HG03442 (cell line): ENCODE measurements at regions not wholly inside any gene's neighbourhood (a gene's known extent, or its start where the extent isn't known, plus 50 kb on each side); places are given as distances from the start of the nearest gene placed in this dataset.

Experiments used
- ATAC-seq: cut with Tn5 transposase; IDR thresholded peaks from one replicate; pipeline ENCODE4 v1.9.1; 2021; ENCODE audit warnings: mild to moderate bottlenecking, moderate library complexity; ENCODE audit not compliant: unreplicated experiment

- ATAC-seq = no peak
Observed at GRCh38 chr20:10986586-10986985, 312.8 kb upstream of the JAG1 start.

DNA sequence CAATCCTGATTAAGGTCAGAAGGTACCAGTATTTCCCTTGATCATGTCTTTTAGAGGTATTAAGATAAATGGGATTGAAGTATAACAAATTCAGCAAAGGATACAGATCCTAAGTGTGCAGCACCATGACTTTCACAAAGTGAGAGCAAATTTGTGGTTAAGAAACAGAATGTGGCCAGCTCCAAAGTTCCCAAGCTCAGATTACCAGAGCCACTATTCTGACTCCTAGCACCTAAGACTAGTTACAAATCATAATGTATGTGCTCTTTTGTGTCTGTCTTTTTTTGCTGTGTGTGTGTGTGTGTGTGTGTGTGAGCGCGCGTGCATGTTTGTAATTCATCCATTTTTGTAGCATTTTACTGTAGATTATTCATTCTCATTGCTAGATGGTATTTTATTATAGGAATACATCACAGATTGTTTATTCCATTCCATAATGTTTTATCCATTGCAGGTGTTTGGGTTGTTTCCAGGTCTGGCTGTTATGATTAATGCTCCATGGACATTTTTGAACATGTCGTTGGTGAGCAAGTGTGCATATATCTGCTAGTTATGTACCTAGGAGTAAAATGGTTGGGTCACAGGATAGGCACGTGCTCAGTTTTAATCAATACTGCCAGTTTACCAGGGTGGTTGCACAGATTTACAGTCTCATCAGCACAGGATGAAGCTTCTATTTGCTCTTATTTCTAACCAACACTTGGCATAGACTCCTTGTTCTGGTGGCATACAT is 314.0 kb upstream of the JAG1 start:
- no peak for ATAC-seq

DNA sequence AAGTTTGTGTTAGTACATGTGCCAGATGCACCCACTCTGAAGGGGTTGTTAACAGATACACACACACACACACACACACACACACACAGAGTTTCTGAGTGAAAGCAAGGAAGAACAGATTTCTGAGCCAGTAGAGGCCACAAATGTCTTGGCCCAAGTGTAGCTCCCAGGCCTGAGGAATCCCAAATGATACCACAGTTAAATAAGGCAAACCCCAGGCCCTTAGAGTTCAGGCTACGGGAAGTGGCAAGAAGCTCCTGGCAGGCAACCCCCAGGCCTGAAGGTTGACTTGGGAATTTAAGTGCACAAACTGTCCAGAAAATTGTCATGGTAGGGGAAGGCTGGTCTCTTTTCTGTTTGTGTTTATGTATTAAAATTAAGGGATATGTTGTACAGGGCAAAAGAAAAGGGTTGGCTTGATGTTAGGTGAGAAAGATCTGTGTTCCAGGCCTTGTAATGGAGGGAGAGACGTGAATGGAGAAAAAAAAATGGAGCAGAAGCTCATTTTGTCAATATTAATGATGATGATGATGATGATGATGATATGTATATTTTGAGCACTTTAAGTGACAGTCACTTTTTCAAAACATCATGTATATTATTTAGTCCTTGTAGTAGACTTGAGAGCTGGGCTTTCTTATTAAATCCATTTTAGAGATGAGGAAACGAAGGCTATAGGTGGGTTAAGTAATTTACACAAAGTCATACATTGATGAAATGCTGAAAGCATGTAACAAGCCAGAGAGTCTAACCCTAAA is 317.0 kb upstream of the JAG1 start:
- ATAC-seq = no peak

DNA sequence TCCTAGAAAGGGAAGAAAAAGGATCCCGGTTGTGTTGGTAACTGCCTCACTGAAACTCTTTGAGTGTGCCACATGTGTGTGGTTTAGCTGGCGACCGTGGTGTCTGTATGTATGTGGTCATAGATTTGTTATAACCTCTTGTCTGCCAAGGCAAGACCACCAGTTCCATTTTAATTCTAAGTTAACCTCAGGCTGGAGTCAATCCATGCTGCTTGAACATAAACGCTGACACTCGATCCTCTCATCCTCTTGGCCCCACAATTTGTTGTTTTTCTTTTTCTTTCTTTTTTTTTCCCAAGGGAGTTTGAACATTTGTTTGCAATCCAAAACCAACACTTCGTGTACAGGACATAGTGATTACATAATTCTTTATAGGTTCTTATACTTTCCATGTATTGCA is 318.9 kb upstream of the JAG1 start:
- ATAC-seq = no peak

- ATAC-seq = no peak
Observed at GRCh38 chr20:10994991-10995700, 321.3 kb upstream of the JAG1 start.

GRCh38 chr20:10998476-10998875 is 324.7 kb upstream of the JAG1 start:
- no peak for ATAC-seq

GRCh38 chr20:11000416-11000815 is 326.6 kb upstream of the JAG1 start:
- no peak for ATAC-seq

DNA sequence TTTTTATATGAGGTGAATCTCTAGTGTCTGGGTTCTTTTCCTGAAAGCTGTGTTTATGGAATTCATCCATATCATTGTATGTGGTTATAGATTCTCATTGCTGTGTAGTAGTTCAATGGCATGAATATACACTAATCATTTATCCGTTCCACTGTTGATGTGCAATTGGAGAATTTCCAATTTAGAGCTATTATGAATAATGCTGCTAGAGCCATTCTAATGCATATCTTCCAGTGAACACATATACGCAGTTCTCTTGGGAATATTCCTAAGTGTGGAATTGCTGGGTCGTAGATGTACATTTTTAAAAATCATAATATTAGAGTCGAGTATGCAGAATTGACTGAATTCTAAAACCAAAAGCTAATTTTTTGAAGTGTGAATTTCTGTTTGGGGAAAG is 327.5 kb upstream of the JAG1 start:
- ATAC-seq = no peak

DNA sequence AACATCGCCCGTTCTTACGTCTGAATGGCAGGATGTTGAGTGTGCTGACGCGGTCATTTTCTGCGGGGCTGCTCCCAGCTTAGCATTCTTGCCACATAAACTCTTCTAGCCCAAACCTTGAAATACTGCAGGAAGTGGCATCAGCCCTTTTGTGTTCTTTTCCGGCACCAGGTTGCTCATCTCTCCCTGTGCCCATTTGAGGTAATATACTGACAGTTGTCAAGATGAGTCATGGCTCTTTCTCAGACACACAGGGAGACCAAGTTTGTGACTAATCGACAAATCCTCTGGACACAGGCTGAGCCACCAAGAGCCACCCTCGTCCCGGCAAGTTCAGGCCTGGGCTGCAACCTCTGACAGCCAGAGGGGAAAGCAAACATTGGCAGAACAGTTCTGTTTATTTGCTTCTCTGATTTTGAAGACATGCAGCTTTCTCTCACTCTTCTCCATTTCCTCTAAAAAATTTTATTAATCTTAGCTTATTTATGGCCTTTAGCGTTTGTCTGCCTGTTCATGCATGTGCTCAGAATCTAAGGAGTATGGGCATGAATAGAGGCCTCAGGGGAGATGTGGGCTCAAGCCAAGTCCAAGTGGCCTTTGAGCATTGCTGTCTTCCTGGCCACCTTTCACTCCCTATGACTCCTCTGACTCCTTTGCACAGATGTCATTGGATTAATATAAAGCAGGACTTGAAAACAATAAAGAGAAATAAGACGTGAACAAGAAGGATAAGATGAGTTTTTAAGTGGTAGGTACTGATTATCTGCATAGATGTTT is 328.2 kb upstream of the JAG1 start:
- no peak for ATAC-seq

GRCh38 chr20:11003341-11003740 is 329.5 kb upstream of the JAG1 start:
- ATAC-seq = no peak

DNA sequence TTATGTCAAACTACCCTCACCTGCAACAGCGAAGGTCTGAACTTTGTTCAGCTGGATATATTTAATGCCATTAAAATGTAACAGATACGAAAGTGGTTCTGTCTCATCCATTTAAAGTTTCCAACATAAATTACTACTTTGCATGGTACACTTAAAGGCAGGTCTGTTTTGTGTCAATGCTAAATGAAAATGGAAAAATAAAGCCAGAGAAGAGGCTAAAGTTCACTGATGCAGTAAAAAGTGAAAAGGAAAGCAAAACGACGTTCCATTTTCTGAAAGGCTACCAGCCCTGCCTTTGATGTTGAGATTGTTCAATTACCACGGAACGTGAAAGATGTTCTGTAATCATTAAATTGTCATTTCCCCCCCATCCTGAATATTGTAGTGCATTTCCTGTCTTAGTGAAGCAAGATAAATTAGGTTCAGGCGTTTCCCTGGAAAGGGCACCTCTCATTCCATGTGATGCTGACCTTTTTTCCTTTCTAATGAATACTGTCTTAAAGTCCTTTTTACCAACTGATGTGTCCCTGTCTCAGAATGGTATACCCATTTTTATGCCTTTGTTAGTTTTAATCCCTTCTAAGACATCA is 334.7 kb upstream of the JAG1 start:
- no peak for ATAC-seq

GRCh38 chr20:11011653-11012052 is 337.9 kb upstream of the JAG1 start:
- no peak for ATAC-seq

GRCh38 chr20:11012975-11013374 is 339.2 kb upstream of the JAG1 start:
- no peak for ATAC-seq

- ATAC-seq = no peak
Observed at GRCh38 chr20:11013801-11014200, 340.0 kb upstream of the JAG1 start.

- no peak for ATAC-seq
Observed at GRCh38 chr20:11015440-11015839, 341.6 kb upstream of the JAG1 start.

DNA sequence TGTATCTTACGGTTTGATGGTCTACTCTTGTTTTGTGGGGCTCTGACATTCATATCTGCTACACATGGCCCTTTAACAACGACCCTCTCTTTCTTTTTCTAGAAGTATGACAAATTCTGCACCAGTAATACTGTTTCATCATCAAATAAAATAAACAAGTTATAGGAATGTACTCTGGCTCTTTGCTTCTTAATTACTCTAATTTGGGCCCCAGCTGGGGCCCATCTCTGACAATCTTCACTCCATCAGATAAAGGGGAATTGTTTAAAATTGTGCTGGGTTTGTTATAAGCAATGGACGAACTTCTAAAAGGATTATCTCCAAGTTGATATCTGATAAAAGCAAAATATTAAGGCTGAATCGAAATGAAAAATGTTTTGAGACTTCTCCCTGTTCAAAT is 343.6 kb upstream of the JAG1 start:
- no peak for ATAC-seq

- no peak for ATAC-seq
Observed at GRCh38 chr20:11018668-11019170, 344.9 kb upstream of the JAG1 start.

DNA sequence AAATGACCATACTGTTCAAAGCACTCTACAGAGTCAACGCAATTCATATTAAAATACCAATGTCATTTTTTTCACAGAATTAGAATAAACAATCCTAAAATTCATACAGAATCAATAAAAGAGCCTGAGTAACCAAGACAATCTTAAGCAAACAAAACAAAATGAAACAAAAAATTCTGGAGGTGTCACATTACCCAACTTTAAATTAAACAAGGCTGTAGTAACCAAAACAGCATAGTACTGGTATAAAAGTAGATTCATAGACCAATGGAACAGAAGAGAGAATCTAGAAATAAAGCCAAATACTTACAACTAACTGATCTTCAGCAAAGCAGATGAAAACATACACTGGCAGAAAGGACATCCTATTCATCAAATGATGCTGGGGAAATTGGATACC is 346.9 kb upstream of the JAG1 start:
- no peak for ATAC-seq

DNA sequence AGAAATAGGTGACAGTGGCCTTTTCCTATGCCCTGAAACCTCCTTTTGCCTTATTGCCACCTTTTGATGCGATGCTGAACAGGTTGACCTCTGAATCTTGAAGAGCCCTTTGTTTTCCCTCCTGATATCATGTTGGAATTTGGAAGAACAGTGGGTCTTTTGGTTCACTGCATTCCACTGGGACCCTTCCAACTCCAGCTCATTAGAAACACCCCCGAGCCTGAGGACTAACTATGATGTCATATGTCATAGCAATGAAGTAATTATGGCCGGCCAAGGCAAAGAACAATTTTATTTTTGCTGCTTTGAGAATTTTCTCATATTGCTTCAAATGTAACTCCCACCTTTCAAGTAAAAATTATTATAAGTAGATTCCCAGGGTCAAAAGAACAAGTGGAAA is 353.4 kb upstream of the JAG1 start:
- ATAC-seq = no peak

- no peak for ATAC-seq
Observed at GRCh38 chr20:11030351-11030750, 356.6 kb upstream of the JAG1 start.

- no peak for ATAC-seq
Observed at GRCh38 chr20:11031300-11031699, 357.5 kb upstream of the JAG1 start.
